Right cardiac atrium (tissue), 5 donors: ENCODE measurements at regions not wholly inside any gene's neighbourhood (a gene's known extent, or its start where the extent isn't known, plus 50 kb on each side); places are given as distances from the start of the nearest gene placed in this dataset.
"Not testable (repeated sequence)": the region's sequence is repeated elsewhere in the genome, so short reads cannot be mapped to it uniquely, and the experiment has no call there.

ENCODE experiments used
- ATAC-seq, 2 donors: fragments of 200-7000 bp; cut with Tn5 transposase; one replicate each; pipeline versions ENCODE4 v1.8.0 to v1.9.1; 2020; ENCODE audit warnings: moderate library complexity in 2 of 2, mild to moderate bottlenecking in 1 of 2
- DNase-seq, 3 donors: peaks; one replicate each; pipeline ENCODE4 v3.0.0-alpha.2; 2020
- H3K27ac ChIP-seq: one replicate; pipeline ENCODE4 v1.5.1; 2013; ENCODE audit warnings: mild to moderate bottlenecking, low read length, control low read depth, moderate library complexity
- H3K27me3 ChIP-seq: one replicate; pipeline ENCODE4 v1.6.1; 2013; ENCODE audit not compliant: control insufficient read depth, insufficient read depth
- H3K4me1 ChIP-seq: one replicate; pipeline ENCODE4 v1.6.1; 2013; ENCODE audit warnings: low read length; ENCODE audit not compliant: control insufficient read depth, insufficient read depth
- H3K4me3 ChIP-seq: one replicate; pipeline ENCODE4 v1.5.1; 2013; ENCODE audit warnings: low read length, control low read depth
- H3K9me3 ChIP-seq: one replicate; pipeline ENCODE4 v1.6.1; 2013; ENCODE audit warnings: low read length; ENCODE audit not compliant: control insufficient read depth
- WGBS: extraction: QIAGEN DNeasy Blood & Tissue Kit; methylation state at CpG from one replicate; pipeline ENCODE4 v1.1.7; 2013; 5-methylcytosine and 5-hydroxymethylcytosine counted together
- intact Hi-C, 4 donors: fragments of 100-400 bp; cut with DNase I; formaldehyde crosslinking; loops; one replicate each; pipeline versions ENCODE4 v1.11.0 to v1.14.0; 2022 to 2023
- donor health status: healthy with polysubstance abuse.
- donor health status: DM: no; HTN: yes; CAD: no.
- donor health status: DM: no; HTN: no; CAD: no.
- donor health status: DM: no; HTN: yes; CAD: no; lungs with severe emphysema.
- donor health status: DM: yes; HTN: yes; CAD: no.

DNA sequence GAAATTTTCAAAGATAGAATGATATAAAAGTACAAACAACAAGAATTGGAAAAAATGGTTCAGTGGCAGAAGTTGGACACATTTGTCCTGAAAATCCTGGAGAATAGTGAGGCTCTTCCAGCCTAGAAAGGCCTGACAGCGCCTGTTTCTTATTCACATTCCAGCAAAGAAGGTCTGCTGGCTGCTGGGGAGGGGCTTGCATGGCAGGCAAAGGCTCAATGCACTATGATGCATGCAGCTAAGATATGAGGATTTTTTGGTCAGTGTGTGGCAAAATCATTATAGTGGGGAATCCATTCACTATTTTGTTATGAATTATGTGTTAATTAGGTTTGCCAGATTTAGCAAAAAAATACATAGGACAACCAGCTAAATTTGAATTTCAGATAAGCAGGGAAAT is 243.9 kb upstream of the SLC30A5 start:
- intact Hi-C loops: no loop called here
- H3K4me3 ChIP-seq: no peak overlapping the region

DNA sequence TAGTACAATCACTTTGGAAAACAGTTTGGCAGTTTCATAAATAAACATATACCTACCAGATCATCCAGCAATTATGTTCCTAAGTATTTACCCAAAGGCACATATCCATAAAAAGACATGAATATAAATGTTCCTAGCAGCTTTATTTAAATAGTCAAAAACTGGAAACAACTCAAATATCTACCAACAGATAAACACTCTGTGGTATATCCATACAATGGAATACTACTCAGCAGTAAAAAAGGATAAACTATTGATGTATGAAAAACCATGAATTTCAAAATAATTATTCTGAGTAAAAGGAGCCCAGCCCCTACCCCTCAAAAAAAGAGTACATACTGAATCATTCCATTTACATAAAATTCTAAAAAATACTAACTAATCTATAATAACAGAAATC is 232.7 kb upstream of the SLC30A5 start:
- intact Hi-C loops: no loop called here

More for the DNA sequence above, 243.9 kb upstream of the SLC30A5 start:
- WGBS: 94% methylated on average over 1 of the region's 1 CpG
- DNase-seq (no peak), ATAC-seq (no peak)
- Histone ChIP-seq H3K4me1 (no peaks in the 10 kb centered on the region), H3K9me3 (no peaks in the 10 kb centered on the region), H3K27me3 (no peaks in the 10 kb centered on the region), H3K27ac (no peak overlapping the region)

DNA sequence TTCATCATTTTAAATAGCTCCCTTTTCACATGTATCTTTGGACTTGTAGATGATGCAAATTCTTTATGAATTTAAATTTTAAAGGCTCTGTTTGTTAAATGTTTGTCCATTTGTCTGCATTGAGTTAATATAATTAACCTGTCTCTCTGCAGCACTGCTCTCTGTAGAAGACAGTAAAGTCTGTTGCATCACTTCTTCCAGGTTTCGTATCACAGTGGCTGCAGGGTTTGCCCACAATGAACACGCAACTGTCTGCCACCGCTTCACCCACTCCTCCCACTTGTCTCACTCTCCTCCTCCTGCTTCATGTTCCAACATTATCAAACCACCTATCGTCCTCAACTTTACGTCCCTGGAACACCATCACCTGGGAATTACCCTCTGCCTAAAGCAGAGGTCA is 231.3 kb upstream of the SLC30A5 start:
- no peaks in the 10 kb centered on the region for H3K9me3 ChIP-seq
- no peak overlapping the region for H3K27ac ChIP-seq
- WGBS: 93% methylated on average over 5 of the region's 5 CpGs
- DNase-seq: no peak
- intact Hi-C loops: no loop called here
- H3K27me3 ChIP-seq: no peaks in the 10 kb centered on the region
- no peaks in the 10 kb centered on the region for H3K4me1 ChIP-seq
- H3K4me3 ChIP-seq: no peak overlapping the region
- no peak for ATAC-seq

More for the DNA sequence above, 232.7 kb upstream of the SLC30A5 start:
- H3K27me3 ChIP-seq: no peaks in the 10 kb centered on the region
- H3K4me1 ChIP-seq: no peaks in the 10 kb centered on the region
- no peak overlapping the region for H3K27ac ChIP-seq
- ATAC-seq (no peak), DNase-seq (no peak)
- H3K9me3 ChIP-seq: no peaks in the 10 kb centered on the region
- no peak overlapping the region for H3K4me3 ChIP-seq

DNA sequence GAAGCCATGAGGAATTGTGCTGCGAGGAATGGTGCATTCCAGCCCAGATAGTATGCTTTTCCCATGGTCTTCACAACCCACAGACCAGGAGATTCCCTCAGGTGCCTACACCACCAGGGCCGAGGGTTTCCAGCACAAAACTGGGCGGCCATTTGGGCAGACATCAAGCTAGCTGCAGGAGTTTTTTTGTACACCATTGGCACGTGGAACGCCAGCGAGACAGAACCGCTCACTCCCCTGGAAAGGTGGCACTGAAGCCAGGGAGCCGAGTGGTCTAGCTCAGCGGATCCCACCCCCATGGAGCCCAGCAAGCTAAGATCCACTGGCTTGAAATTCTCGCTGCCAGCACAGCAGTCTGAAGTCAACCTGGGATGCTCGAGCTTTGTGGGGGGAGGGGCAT is 228.6 kb upstream of the SLC30A5 start:
- H3K9me3 ChIP-seq, H3K27ac ChIP-seq, H3K4me1 ChIP-seq, H3K27me3 ChIP-seq, H3K4me3 ChIP-seq, ATAC-seq, intact Hi-C loops: not testable (repeated sequence)
- WGBS: 92% methylated on average over 11 of the region's 11 CpGs
- DNase-seq: peak in 1 of 3 donors; percentile 30

DNA sequence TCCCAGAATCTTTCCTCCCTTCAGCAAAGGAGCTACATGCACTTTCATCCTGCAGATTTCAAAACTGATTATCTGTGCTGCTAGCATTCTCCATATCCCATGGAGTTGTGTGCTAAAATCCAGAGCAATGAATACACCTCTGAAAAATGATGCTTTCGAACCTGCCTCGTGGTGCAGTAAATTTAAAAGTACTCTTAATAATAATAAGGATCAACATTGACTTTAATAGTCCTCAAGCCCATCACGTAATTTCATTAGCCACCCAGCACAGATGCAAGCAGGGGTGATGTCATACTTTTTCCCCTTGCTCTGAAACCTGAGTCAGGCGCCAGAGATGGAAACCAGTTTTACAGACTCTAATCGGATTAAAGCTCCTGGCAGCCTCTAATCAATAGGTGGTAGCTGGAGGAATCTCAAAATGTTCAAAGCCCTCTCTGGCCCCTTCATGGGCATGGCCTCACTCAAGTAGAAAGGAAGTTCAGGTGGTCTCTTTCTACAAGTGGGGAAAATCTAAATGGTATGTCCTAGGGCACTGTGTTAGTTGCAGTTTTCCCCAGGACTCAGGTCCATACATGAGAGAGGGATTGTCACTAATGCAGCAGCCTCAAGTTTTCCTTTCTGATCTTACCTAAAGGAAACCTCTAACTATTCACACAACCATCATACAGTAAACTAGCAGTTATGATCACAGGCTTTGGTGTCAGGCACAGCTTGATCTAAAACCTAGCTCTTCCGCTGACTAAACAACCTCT is 221.6 kb upstream of the SLC30A5 start:
- Histone ChIP-seq H3K9me3 (no peaks in the 10 kb centered on the region), H3K27ac (no peak overlapping the region), H3K4me3 (no peak overlapping the region), H3K4me1 (no peaks in the 10 kb centered on the region), H3K27me3 (no peaks in the 10 kb centered on the region)
- intact Hi-C loops: no loop called here
- WGBS: 67% methylated on average over 6 of the region's 6 CpGs
- no peak for DNase-seq
- no peak for ATAC-seq

DNA sequence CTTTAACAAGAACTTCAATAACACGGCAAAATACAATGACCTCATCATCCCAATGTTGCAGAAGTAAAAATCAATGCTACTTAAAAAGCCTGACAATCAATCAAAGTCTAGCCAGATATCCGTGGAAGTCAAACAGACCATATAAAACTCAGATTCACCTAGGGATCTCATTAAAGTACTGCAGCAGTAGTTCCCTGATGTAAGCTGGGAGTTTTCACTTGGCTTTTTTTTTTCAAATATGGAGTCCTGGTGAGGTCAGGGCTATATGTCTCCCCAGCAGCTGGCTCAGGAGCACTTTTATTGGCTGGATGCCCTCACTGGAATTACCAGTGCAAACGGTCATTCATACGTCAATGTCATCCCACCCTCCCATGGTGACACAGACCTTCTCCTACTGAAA is 220.6 kb upstream of the SLC30A5 start:
- H3K9me3 ChIP-seq: no peaks in the 10 kb centered on the region
- H3K27me3 ChIP-seq: no peaks in the 10 kb centered on the region
- intact Hi-C loops: no loop called here
- ATAC-seq: no peak
- 71% methylated on average over 4 of the region's 4 CpGs for WGBS
- no peak overlapping the region for H3K27ac ChIP-seq
- H3K4me3 ChIP-seq: no peak overlapping the region
- DNase-seq: no peak
- no peaks in the 10 kb centered on the region for H3K4me1 ChIP-seq

DNA sequence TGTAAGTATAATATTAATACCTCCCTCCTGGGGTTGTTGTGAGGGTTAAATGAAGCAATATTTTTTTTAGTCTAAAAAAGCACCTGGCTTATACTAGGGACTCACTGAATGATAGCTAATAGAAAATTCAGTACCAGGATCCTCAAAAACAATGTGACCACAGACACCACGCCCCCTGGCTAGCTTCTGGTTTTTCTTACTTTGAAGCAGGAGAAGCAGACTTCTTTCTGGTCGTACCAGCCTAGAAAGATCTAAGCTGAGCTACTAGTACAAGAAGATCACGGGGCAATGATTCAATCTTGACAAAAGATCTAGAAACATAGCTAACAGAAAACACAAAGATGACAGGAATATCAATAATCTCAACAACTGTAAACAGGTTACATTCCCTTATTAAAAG is 218.5 kb upstream of the SLC30A5 start:
- WGBS: 90% methylated on average over 3 of the region's 3 CpGs
- Histone ChIP-seq H3K27me3 (no peaks in the 10 kb centered on the region), H3K4me1 (no peaks in the 10 kb centered on the region), H3K4me3 (no peak overlapping the region), H3K9me3 (no peaks in the 10 kb centered on the region), H3K27ac (no peak overlapping the region)
- intact Hi-C loops: no loop called here
- no peak for ATAC-seq
- no peak for DNase-seq

DNA sequence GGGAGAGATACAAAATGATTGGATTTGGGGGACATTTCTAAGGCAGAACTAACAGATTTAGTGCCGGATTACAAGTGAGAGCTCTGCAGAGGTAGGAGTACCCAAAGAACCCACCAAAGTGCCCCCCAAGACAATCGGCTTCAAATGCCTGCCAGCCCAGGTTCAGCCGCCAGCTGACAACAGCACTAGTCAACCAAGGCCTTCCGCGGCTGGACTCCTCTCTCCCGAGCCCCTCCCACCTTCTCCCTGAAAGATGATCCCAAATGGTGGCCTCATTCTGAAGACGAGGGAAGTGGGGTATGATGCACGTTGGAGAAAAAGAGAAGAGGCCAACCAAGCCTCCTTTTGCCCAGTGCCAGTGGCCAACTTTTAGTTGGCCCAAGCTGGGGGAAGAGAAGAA is 210.4 kb upstream of the SLC30A5 start:
- no peaks in the 10 kb centered on the region for H3K27me3 ChIP-seq
- no peaks in the 10 kb centered on the region for H3K9me3 ChIP-seq
- H3K4me3 ChIP-seq: no peak overlapping the region
- WGBS: 80% methylated on average over 8 of the region's 8 CpGs
- intact Hi-C loops: loop anchor here in 2 of 4 donors (10.0 kb wide), 1 partner anchor 71 kb away; no protein-coding TSS in a partner anchor
- H3K4me1 ChIP-seq: peaks cover 1% of the 10 kb centered on the region
- no peak overlapping the region for H3K27ac ChIP-seq
- DNase-seq (no peak), ATAC-seq (no peak)

DNA sequence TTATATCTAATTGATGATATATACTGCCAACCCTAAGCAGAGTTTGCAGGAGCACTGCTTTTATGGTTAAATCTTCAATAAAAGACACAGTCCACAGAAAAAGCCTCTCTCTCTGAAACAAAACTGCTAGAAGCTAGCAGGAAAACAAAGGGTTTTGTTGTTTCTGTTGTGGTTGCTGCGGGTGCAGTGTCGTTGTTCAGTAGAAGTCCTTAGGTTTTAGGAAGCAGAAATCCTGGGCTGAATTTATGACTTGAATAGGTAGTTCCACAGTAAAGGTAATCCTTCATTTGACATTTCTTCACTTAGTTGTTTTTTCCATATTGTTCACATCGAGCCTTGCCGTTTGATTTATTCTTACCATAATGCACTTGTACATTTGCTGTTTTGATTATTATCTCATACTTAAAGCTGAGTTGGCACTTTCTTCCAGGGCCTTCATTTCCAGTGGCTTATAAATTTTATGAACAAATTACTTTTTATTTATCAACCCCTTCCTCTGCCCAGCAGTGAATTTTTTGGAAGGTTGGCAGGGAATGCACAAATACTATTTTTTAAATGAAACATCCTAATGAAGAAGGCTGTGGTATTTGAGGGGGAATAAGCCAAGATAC is 209.6 kb upstream of the SLC30A5 start:
- H3K27ac ChIP-seq: no peak overlapping the region
- H3K9me3 ChIP-seq: no peaks in the 10 kb centered on the region
- ATAC-seq (no peak), DNase-seq (no peak)
- no peak overlapping the region for H3K4me3 ChIP-seq
- H3K27me3 ChIP-seq: no peaks in the 10 kb centered on the region
- H3K4me1 ChIP-seq: peaks cover 1% of the 10 kb centered on the region
- 68% methylated on average over 4 of the region's 4 CpGs for WGBS
- intact Hi-C loops: loop anchor here in 2 of 4 donors (10.0 kb wide), 1 partner anchor 71 kb away; no protein-coding TSS in a partner anchor

DNA sequence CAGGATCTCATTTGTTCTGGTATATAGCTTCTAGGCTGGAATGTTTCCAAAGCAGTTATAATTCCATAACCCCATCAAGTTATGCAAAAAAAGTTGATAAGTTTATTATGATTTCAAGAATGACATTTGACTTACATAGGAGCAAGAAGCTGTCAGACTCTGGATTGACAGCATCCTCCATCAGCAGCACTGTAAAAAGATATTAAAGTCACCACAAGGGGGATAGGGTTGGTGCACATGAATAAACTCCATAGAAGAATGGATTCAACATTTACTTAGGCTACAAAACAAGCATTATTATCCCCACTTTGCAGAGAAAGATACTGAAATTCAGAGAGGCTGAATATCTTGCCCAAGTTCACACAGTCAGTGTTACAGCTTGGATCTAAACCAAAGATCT is 208.9 kb upstream of the SLC30A5 start:
- Histone ChIP-seq H3K4me1 (peaks cover 1% of the 10 kb centered on the region), H3K27me3 (no peaks in the 10 kb centered on the region), H3K4me3 (no peak overlapping the region), H3K9me3 (no peaks in the 10 kb centered on the region), H3K27ac (no peak overlapping the region)
- intact Hi-C loops: loop anchor here in 2 of 4 donors (10.0 kb wide), 1 partner anchor 70 kb away; no protein-coding TSS in a partner anchor
- ATAC-seq (no peak), DNase-seq (no peak)

DNA sequence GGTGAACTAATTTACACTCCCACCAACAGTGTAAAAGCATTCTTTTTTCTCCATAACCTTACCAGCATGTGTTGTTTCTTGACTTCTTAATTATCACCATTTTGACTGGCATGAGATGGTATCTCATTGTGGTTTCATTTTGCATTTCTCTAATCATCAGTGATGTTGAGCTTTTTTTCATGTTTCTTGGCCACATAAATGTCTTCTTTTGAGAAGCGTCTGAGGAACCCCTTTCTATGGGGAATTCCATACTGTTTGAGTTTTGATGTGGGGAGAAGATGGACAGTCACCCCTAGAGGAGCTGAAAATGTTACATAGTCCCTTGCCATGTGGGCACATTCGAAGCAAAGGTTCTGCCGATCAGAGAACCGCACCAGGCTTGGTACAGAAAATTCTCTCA is 207.0 kb upstream of the SLC30A5 start:
- DNase-seq: no peak
- Histone ChIP-seq H3K27me3 (no peaks in the 10 kb centered on the region), H3K9me3 (no peaks in the 10 kb centered on the region), H3K4me1 (peaks cover 1% of the 10 kb centered on the region), H3K4me3 (no peak overlapping the region), H3K27ac (no peak overlapping the region)
- intact Hi-C loops: loop anchor here in 2 of 4 donors (10.0 kb wide), 1 partner anchor 68 kb away; no protein-coding TSS in a partner anchor
- 90% methylated on average over 4 of the region's 4 CpGs for WGBS
- ATAC-seq: no peak
